SK-N-SH (cell line): ENCODE measurements at regions not wholly inside any gene's neighbourhood (a gene's known extent, or its start where the extent isn't known, plus 50 kb on each side); places are given as distances from the start of the nearest gene placed in this dataset.

Experiments
- CTCF ChIA-PET: fragments of 300-600, 350-600 bp; formaldehyde crosslinking; extraction: SDS; loops from one replicate; lab custom pipeline; 2021; lab: Yijun Ruan, JAX
- POLR2A ChIA-PET: fragments of 350-600 bp; sonication (Branson Sonifier 250); formaldehyde crosslinking; extraction: SDS; loops from one replicate; lab custom pipeline; 2020; ENCODE audit warnings: antibody characterized with exemption, inconsistent platforms; lab: Yijun Ruan, JAX
- DNase-seq: peaks from one replicate; pipeline ENCODE4 v3.0.0; 2012
- H2AFZ ChIP-seq: fragments of 200-600 bp; sonication (generic); 2 replicates; pipeline ENCODE4 v1.8.1; 2016; ENCODE audit warnings: antibody characterized with exemption, mild to moderate bottlenecking, low read depth
- H3F3A ChIP-seq: fragments of 200-600 bp; sonication (generic); replicated peaks from 2 replicates; pipeline ENCODE3; 2016; ENCODE audit warnings: antibody characterized with exemption, mild to moderate bottlenecking; ENCODE audit not compliant: insufficient read depth
- H3K27ac ChIP-seq, 2 experiments: fragments of 200-500 bp in 1 of 2; fragments of 200-600 bp in 1 of 2; sonication (Bioruptor generic) in 1 of 2; sonication (generic), shearing (Covaris generic) in 1 of 2; 2 replicates each; pipeline versions ENCODE4 v1.5.1 to v1.6.1; 2014 to 2016; ENCODE audit warnings: low read depth in 2 of 2, inconsistent platforms in 1 of 2, low read length in 1 of 2, mild to moderate bottlenecking in 1 of 2, mixed read lengths in 1 of 2
- H3K27me3 ChIP-seq: fragments of 200-600 bp; sonication (generic), shearing (Covaris generic); 2 replicates; pipeline ENCODE4 v1.6.1; 2016; ENCODE audit warnings: mixed run types; ENCODE audit not compliant: insufficient read depth
- H3K36me3 ChIP-seq, 2 experiments: fragments of 200-500 bp in 1 of 2; fragments of 200-600 bp in 1 of 2; sonication (Bioruptor generic) in 1 of 2; sonication (generic) in 1 of 2; replicated peaks in 1 of 2; 2 replicates each; pipeline versions ENCODE3 to v1.5.1; 2014 to 2016; ENCODE audit warnings: low read length in 1 of 2, mild to moderate bottlenecking in 1 of 2; ENCODE audit not compliant: insufficient read depth in 2 of 2, control insufficient read depth in 1 of 2
- H3K4me1 ChIP-seq, 2 experiments: fragments of 200-500 bp in 1 of 2; fragments of 200-600 bp in 1 of 2; sonication (Bioruptor generic) in 1 of 2; sonication (generic), shearing (Covaris generic) in 1 of 2; 2 replicates each; pipeline versions ENCODE4 v1.5.1 to v1.6.1; 2014 to 2016; ENCODE audit warnings: low read depth in 1 of 2, low read length in 1 of 2, mixed run types in 1 of 2; ENCODE audit not compliant: insufficient read depth in 2 of 2, control insufficient read depth in 1 of 2
- H3K4me2 ChIP-seq: fragments of 200-600 bp; sonication (generic), shearing (Covaris generic); 2 replicates; pipeline ENCODE4 v1.6.1; 2017; ENCODE audit warnings: mixed run types
- H3K4me3 ChIP-seq, 2 experiments: fragments of 200-500 bp in 1 of 2; fragments of 200-600 bp in 1 of 2; sonication (Bioruptor generic) in 1 of 2; sonication (generic), shearing (Covaris generic) in 1 of 2; 2 replicates each; pipeline versions ENCODE4 v1.5.1 to v1.8.1; 2014 to 2016; ENCODE audit warnings: low read depth in 2 of 2, inconsistent platforms in 1 of 2, low read length in 1 of 2, mild to moderate bottlenecking in 1 of 2, mixed read lengths in 1 of 2, moderate library complexity in 1 of 2
- H3K79me2 ChIP-seq: fragments of 200-600 bp; sonication (generic); 2 replicates; pipeline ENCODE4 v1.8.1; 2017; ENCODE audit warnings: mild to moderate bottlenecking; ENCODE audit not compliant: insufficient read depth
- H3K9ac ChIP-seq: fragments of 200-600 bp; sonication (generic); 2 replicates; pipeline ENCODE4 v1.6.1; 2017; ENCODE audit warnings: mixed run types
- H3K9me2 ChIP-seq: fragments of 200-600 bp; sonication (generic); 2 replicates; pipeline ENCODE4 v1.6.1; 2017; ENCODE audit warnings: mixed run types
- H3K9me3 ChIP-seq: fragments of 200-600 bp; sonication (generic); 2 replicates; pipeline ENCODE4 v1.6.1; 2017; ENCODE audit warnings: mixed run types, mild to moderate bottlenecking, moderate library complexity
- H4K20me1 ChIP-seq: fragments of 200-600 bp; sonication (generic); 2 replicates; pipeline ENCODE4 v1.6.1; 2017; ENCODE audit warnings: mild to moderate bottlenecking, mixed run types; ENCODE audit not compliant: insufficient read depth
- ELF1 ChIP-seq: IDR thresholded peaks from 2 replicates; pipeline ENCODE4 v1.4.0; 2012
- EZH2phosphoT487 ChIP-seq: fragments of 200-600 bp; sonication (generic); IDR thresholded peaks from 2 replicates; pipeline ENCODE4 v1.6.1; 2017; ENCODE audit warnings: low read depth, mixed run types, mild to moderate bottlenecking, antibody characterized with exemption, moderate library complexity, borderline replicate concordance
- FOXM1 ChIP-seq: IDR thresholded peaks from 2 replicates; pipeline ENCODE4 v1.4.0; 2012; ENCODE audit warnings: low read depth, mild to moderate bottlenecking
- GABPA ChIP-seq: IDR thresholded peaks from 2 replicates; pipeline ENCODE4 v1.4.0; 2012; ENCODE audit warnings: low read depth, mild to moderate bottlenecking
- GATA2 ChIP-seq: sonication (generic); formaldehyde crosslinking; IDR thresholded peaks from 2 replicates; pipeline ENCODE4 v1.5.0; 2020; ENCODE audit warnings: mild to moderate bottlenecking, missing genetic modification reagents
- IRF3 ChIP-seq: fragments of 150-350 bp; IDR thresholded peaks from 2 replicates; pipeline ENCODE4 v1.6.1; 2016; ENCODE audit warnings: mild to moderate bottlenecking, low read depth, low read length
- JUND ChIP-seq: IDR thresholded peaks from 2 replicates; pipeline ENCODE4 v1.4.0; 2012
- MEF2A ChIP-seq: IDR thresholded peaks from 2 replicates; pipeline ENCODE4 v1.4.0; 2012; ENCODE audit warnings: low read depth, borderline replicate concordance
- MXI1 ChIP-seq: IDR thresholded peaks from 2 replicates; pipeline ENCODE4 v1.6.1; 2012; ENCODE audit warnings: mild to moderate bottlenecking, low read depth, low read length, improper control_type of control experiment
- NFIC ChIP-seq: IDR thresholded peaks from 2 replicates; pipeline ENCODE4 v1.4.0; 2012; ENCODE audit warnings: borderline replicate concordance
- POLR2AphosphoS5 ChIP-seq: IDR thresholded peaks from 2 replicates; pipeline ENCODE4 v1.6.1; 2012; ENCODE audit warnings: low read depth, low read length
- RAD21 ChIP-seq: IDR thresholded peaks from 2 replicates; pipeline ENCODE4 v1.6.1; 2012; ENCODE audit warnings: mild to moderate bottlenecking, low read length
- RCOR1 ChIP-seq: fragments of 150-350 bp; IDR thresholded peaks from 2 replicates; pipeline ENCODE4 v1.6.1; 2017; ENCODE audit warnings: antibody characterized with exemption, low read length
- REST ChIP-seq: IDR thresholded peaks from 2 replicates; pipeline ENCODE4 v1.6.1; 2012; ENCODE audit warnings: mild to moderate bottlenecking, low read depth, low read length, moderate library complexity
- RXRA ChIP-seq: IDR thresholded peaks from 2 replicates; pipeline ENCODE4 v1.4.0; 2012; ENCODE audit warnings: low read depth, mild to moderate bottlenecking, borderline replicate concordance
- USF1 ChIP-seq: IDR thresholded peaks from 2 replicates; pipeline ENCODE4 v1.4.0; 2012; ENCODE audit warnings: low read depth, borderline replicate concordance
- YY1 ChIP-seq: IDR thresholded peaks from 2 replicates; pipeline ENCODE4 v1.4.0; 2012; ENCODE audit warnings: low read depth, mild to moderate bottlenecking
- ZBTB33 ChIP-seq: IDR thresholded peaks from 2 replicates; pipeline ENCODE4 v1.4.0; 2012; ENCODE audit warnings: low read depth, borderline replicate concordance
- WGBS: methylation state at CpG from one replicate; pipeline ENCODE4 v1.1.6; 2017; ENCODE audit warnings: low lambda C conversion rate; 5-methylcytosine and 5-hydroxymethylcytosine counted together

GRCh38 chr13:65149687-65150086 lies 2080.4 kb downstream of the PCDH9 start (continued):
- TF ChIP-seq REST = no peak
- no peak for TF ChIP-seq RXRA
- no peak for TF ChIP-seq EZH2phosphoT487
- TF ChIP-seq, all 33 proteins: peak for 0

- no peaks in the 10 kb centered on the region for H3K79me2 ChIP-seq
- no peak overlapping the region for H3K9ac ChIP-seq
- no peaks in the 10 kb centered on the region for H3K9me3 ChIP-seq
- no peaks in the 10 kb centered on the region for H4K20me1 ChIP-seq
- H3K4me2 ChIP-seq = no peak overlapping the region
- TF ChIP-seq USF1 = no peak
- TF ChIP-seq FOXM1 = no peak
- no peak for TF ChIP-seq RAD21
- no peak for TF ChIP-seq GABPA
- no peak for TF ChIP-seq NFIC
- no peak for TF ChIP-seq GATA2 (CRISPR knock-in tag)
- TF ChIP-seq RCOR1 = no peak
- no peak for TF ChIP-seq EZH2phosphoT487
- no peak for TF ChIP-seq MXI1
- no peak for TF ChIP-seq JUND
- no peak for TF ChIP-seq RXRA
- TF ChIP-seq YY1 = no peak
- no peak for TF ChIP-seq IRF3
- no peak for TF ChIP-seq ELF1
- no peak for TF ChIP-seq ZBTB33
- TF ChIP-seq POLR2AphosphoS5 = no peak
- TF ChIP-seq MEF2A = no peak
- H3K9me2 ChIP-seq = no peaks in the 10 kb centered on the region
- no peak for DNase-seq
- H3K27ac ChIP-seq = no peak overlapping the region
- 95% methylated on average over 3 of the region's 3 CpGs for WGBS
- no peaks in the 10 kb centered on the region for H3F3A ChIP-seq
- no peaks in the 10 kb centered on the region for H3K4me1 ChIP-seq
- H3K27me3 ChIP-seq = no peaks in the 10 kb centered on the region
- CTCF ChIA-PET = interaction anchor here (0.6 kb wide), 1 partner anchor 150 kb away, joined by 3 read pairs; no protein-coding TSS in a partner anchor
- H2AFZ ChIP-seq = no peak overlapping the region
- POLR2A ChIA-PET = no interaction called here
- H3K4me3 ChIP-seq = no peak overlapping the region
- no peaks in the 10 kb centered on the region for H3K36me3 ChIP-seq
Measured at GRCh38 chr13:65143920-65144319, 2086.2 kb downstream of the PCDH9 start.
